K562 (cell line): ENCODE measurements at regions not wholly inside any gene's neighbourhood (a gene's known extent, or its start where the extent isn't known, plus 50 kb on each side); places are given as distances from the start of the nearest gene placed in this dataset.

Experiments used
- ATF4 ChIP-seq: fragments of 450-650 bp; formaldehyde crosslinking; IDR thresholded peaks from 2 replicates; pipeline ENCODE4 v1.4.0; 2022; ENCODE audit warnings: mild to moderate bottlenecking, moderate library complexity
- CBFA2T2 ChIP-seq: fragments of 450-650 bp; conservative IDR thresholded peaks from 2 replicates; pipeline ENCODE4 v1.6.1; 2017; ENCODE audit warnings: mild to moderate bottlenecking
- DNMT1 ChIP-seq: fragments of 450-650 bp; IDR thresholded peaks from 2 replicates; pipeline ENCODE4 v1.6.1; 2016; ENCODE audit warnings: antibody characterized with exemption, mild to moderate bottlenecking
- ELF4 ChIP-seq: fragments of 450-650 bp; formaldehyde crosslinking; IDR thresholded peaks from 2 replicates; pipeline ENCODE4 v1.4.0; 2022; ENCODE audit warnings: missing genetic modification characterization
- FOXP1 ChIP-seq: sonication (generic); formaldehyde crosslinking; IDR thresholded peaks from 2 replicates; pipeline ENCODE4 v1.8.0; 2022; ENCODE audit warnings: mild to moderate bottlenecking, missing genetic modification reagents
- MAFK ChIP-seq: IDR thresholded peaks from 2 replicates; pipeline ENCODE4 v1.6.1; 2011; ENCODE audit warnings: low read length, improper control_type of control experiment
- RFX1 ChIP-seq: fragments of 450-650 bp; IDR thresholded peaks from 2 replicates; pipeline ENCODE4 v1.6.1; 2016; ENCODE audit warnings: mild to moderate bottlenecking, moderate library complexity
- TAF1 ChIP-seq: IDR thresholded peaks from 2 replicates; pipeline ENCODE4 v1.6.1; 2011; ENCODE audit warnings: mild to moderate bottlenecking, low read length, moderate library complexity; ENCODE audit not compliant: insufficient read depth, control insufficient read depth, severe bottlenecking; ENCODE audit errors: extremely low read depth
- TEAD4 ChIP-seq, 2 experiments: sonication (generic) in 1 of 2; formaldehyde crosslinking in 1 of 2; IDR thresholded peaks; 2 replicates each; pipeline versions ENCODE4 v1.6.1 to v1.8.0; 2012 to 2022; ENCODE audit warnings: borderline replicate concordance in 1 of 2, inconsistent platforms in 1 of 2, low read length in 1 of 2, mild to moderate bottlenecking in 1 of 2, missing genetic modification reagents in 1 of 2
- U2AF2 ChIP-seq: fragments of 200-400 bp; formaldehyde crosslinking; optimal IDR thresholded peaks from 2 replicates; pipeline ENCODE3; 2017; ENCODE audit warnings: low read depth, mild to moderate bottlenecking, low read length
- ZNF384 ChIP-seq: IDR thresholded peaks from 2 replicates; pipeline ENCODE4 v1.6.1; 2012; ENCODE audit warnings: low read depth, low read length, improper control_type of control experiment
- ZNF511 ChIP-seq: sonication (generic); formaldehyde crosslinking; IDR thresholded peaks from 2 replicates; pipeline ENCODE4 v1.8.0; 2022; ENCODE audit warnings: mild to moderate bottlenecking, missing genetic modification reagents

GRCh38 chr5:6112538-6112937, 265.8 kb downstream of the MED10 start:
- TF ChIP-seq DNMT1 (no peak), FOXP1 (CRISPR knock-in tag) (no peak), ATF4 (CRISPR knock-in tag) (no peak), MAFK (no peak), TEAD4 (IDR thresholded peaks at IDR 0.05; ENCODE audit: low read length) (no peak), TEAD4 (CRISPR knock-in tag; IDR thresholded peaks at IDR 0.05; ENCODE audit: borderline replicate concordance) (no peak), ZNF384 (no peak), U2AF2 (no peak), ELF4 (no peak), TAF1 (no peak), RFX1 (no peak), CBFA2T2 (no peak), ZNF511 (no peak)
